GM23338 (cell line): ENCODE measurements at regions not wholly inside any gene's neighbourhood (a gene's known extent, or its start where the extent isn't known, plus 50 kb on each side); places are given as distances from the start of the nearest gene placed in this dataset.

Experiments used
- ATAC-seq: fragments of 200-7000 bp; cut with Tn5 transposase; 3 replicates; pipeline ENCODE4 v1.9.1; 2020
- DNase-seq: peaks from one replicate; pipeline ENCODE4 v3.0.0-alpha.2; 2015; ENCODE audit warnings: low spot score
- H2AFZ ChIP-seq: fragments of 200-600 bp; sonication (generic); 2 replicates; pipeline ENCODE4 v1.8.0; 2016; ENCODE audit warnings: antibody characterized with exemption, mild to moderate bottlenecking, moderate library complexity
- H3F3A ChIP-seq: fragments of 200-600 bp; sonication (generic); replicated peaks from 2 replicates; pipeline ENCODE4 v1.8.0; 2017; ENCODE audit warnings: antibody characterized with exemption, mixed run types, low read depth
- H3K27ac ChIP-seq: fragments of 200-600 bp; sonication (generic); 2 replicates; pipeline ENCODE4 v1.6.1; 2016; ENCODE audit warnings: low read depth
- H3K27me3 ChIP-seq: fragments of 200-600 bp; sonication (generic); 2 replicates; pipeline ENCODE4 v1.8.0; 2016; ENCODE audit warnings: mild to moderate bottlenecking, mixed run types, moderate library complexity; ENCODE audit not compliant: insufficient read depth
- H3K36me3 ChIP-seq: fragments of 200-600 bp; sonication (generic); 2 replicates; pipeline ENCODE4 v1.8.0; 2016; ENCODE audit warnings: mild to moderate bottlenecking; ENCODE audit not compliant: insufficient read depth
- H3K4me1 ChIP-seq: fragments of 200-600 bp; sonication (generic); 2 replicates; pipeline ENCODE4 v1.8.0; 2016; ENCODE audit warnings: mild to moderate bottlenecking, moderate library complexity; ENCODE audit not compliant: insufficient read depth
- H3K4me2 ChIP-seq: fragments of 200-600 bp; sonication (generic); 2 replicates; pipeline ENCODE4 v1.7.1; 2017; ENCODE audit warnings: mixed run types
- H3K4me3 ChIP-seq: fragments of 200-600 bp; sonication (generic); 2 replicates; pipeline ENCODE4 v1.6.1; 2016; ENCODE audit warnings: mixed run types
- H3K79me2 ChIP-seq: fragments of 200-600 bp; sonication (generic); replicated peaks from 2 replicates; pipeline ENCODE4 v1.8.0; 2017; ENCODE audit warnings: mild to moderate bottlenecking; ENCODE audit not compliant: insufficient read depth
- H3K9me2 ChIP-seq: fragments of 200-600 bp; sonication (generic); 2 replicates; pipeline ENCODE4 v1.8.0; 2017; ENCODE audit not compliant: insufficient read depth
- H4K20me1 ChIP-seq: fragments of 200-600 bp; sonication (generic); replicated peaks from 2 replicates; pipeline ENCODE4 v1.8.0; 2017; ENCODE audit warnings: mild to moderate bottlenecking; ENCODE audit not compliant: insufficient read depth
- H3K27ac Mint-ChIP-seq: 2 replicates; pipeline ENCODE4 v1.8.0; 2020; ENCODE audit warnings: inconsistent platforms, mild to moderate bottlenecking, moderate library complexity, mixed read lengths
- H3K27me3 Mint-ChIP-seq: 3 replicates; pipeline ENCODE4 v1.8.0; 2022; ENCODE audit warnings: low read depth, mild to moderate bottlenecking, moderate library complexity, mixed read lengths, inconsistent platforms; ENCODE audit not compliant: insufficient read depth, poor library complexity
- H3K36me3 Mint-ChIP-seq: 3 replicates; pipeline ENCODE4 v1.8.0; 2021; ENCODE audit warnings: low read depth, mild to moderate bottlenecking, inconsistent platforms, moderate library complexity, mixed read lengths
- H3K4me1 Mint-ChIP-seq: 3 replicates; pipeline ENCODE4 v1.8.0; 2020; ENCODE audit warnings: mild to moderate bottlenecking, inconsistent platforms, mixed read lengths
- H3K4me3 Mint-ChIP-seq: 3 replicates; pipeline ENCODE4 v1.8.0; 2021; ENCODE audit warnings: moderate library complexity, mild to moderate bottlenecking, inconsistent platforms, mixed read lengths
- H3K9me3 Mint-ChIP-seq: 3 replicates; pipeline ENCODE4 v1.8.0; 2020; ENCODE audit warnings: moderate library complexity, mild to moderate bottlenecking, inconsistent platforms, mixed read lengths
- CREB1 ChIP-seq: fragments of 250-450 bp; sonication (Bioruptor Pico); IDR thresholded peaks from 2 replicates; pipeline ENCODE4 v1.5.0; 2020; ENCODE audit warnings: low read depth, mild to moderate bottlenecking, moderate library complexity
- CTCF ChIP-seq, 2 experiments: fragments of 200-600 bp in 1 of 2; sonication (generic) in 1 of 2; conservative IDR thresholded peaks; 2 replicates each; pipeline versions ENCODE4 v1.5.1 to v1.6.1; 2016 to 2017; ENCODE audit warnings: antibody characterized with exemption in 2 of 2, low read depth in 2 of 2, mild to moderate bottlenecking in 2 of 2, moderate library complexity in 1 of 2
- EZH2 ChIP-seq: fragments of 200-600 bp; sonication (generic); IDR thresholded peaks from one replicate; pipeline ENCODE4 v1.8.0; 2017; ENCODE audit warnings: antibody characterized with exemption, mild to moderate bottlenecking, low read depth; ENCODE audit not compliant: unreplicated experiment
- EZH2phosphoT487 ChIP-seq: fragments of 200-600 bp; sonication (generic); IDR thresholded peaks from one replicate; pipeline ENCODE4 v1.8.1; 2018; ENCODE audit warnings: antibody characterized with exemption; ENCODE audit not compliant: unreplicated experiment
- JUNB ChIP-seq: IDR thresholded peaks from one replicate; pipeline ENCODE4 v1.6.1; 2016; ENCODE audit warnings: antibody characterized with exemption; ENCODE audit not compliant: unreplicated experiment
- NANOG ChIP-seq: IDR thresholded peaks from 2 replicates; pipeline ENCODE4 v1.6.1; 2016; ENCODE audit warnings: antibody characterized with exemption, borderline replicate concordance
- POLR2AphosphoS5 ChIP-seq: IDR thresholded peaks from 2 replicates; pipeline ENCODE4 v1.6.1; 2016; ENCODE audit warnings: antibody characterized with exemption, low read depth
- REST ChIP-seq: IDR thresholded peaks from one replicate; pipeline ENCODE4 v1.6.1; 2018; ENCODE audit warnings: antibody characterized with exemption; ENCODE audit not compliant: unreplicated experiment
- STAT1 ChIP-seq: IDR thresholded peaks from one replicate; pipeline ENCODE4 v1.6.1; 2016; ENCODE audit warnings: antibody characterized with exemption; ENCODE audit not compliant: unreplicated experiment
- ZNF114 ChIP-seq: fragments of 250-450 bp; sonication (Bioruptor Pico); IDR thresholded peaks from 2 replicates; pipeline ENCODE4 v1.5.0; 2020; ENCODE audit warnings: mild to moderate bottlenecking, moderate library complexity
- ZNF331 ChIP-seq: fragments of 250-450 bp; sonication (Bioruptor Pico); IDR thresholded peaks from 2 replicates; pipeline ENCODE4 v1.5.0; 2020; ENCODE audit warnings: low read depth, mild to moderate bottlenecking, moderate library complexity
- TF ChIP-seq, protein P1 (sequence below): IDR thresholded peaks from 2 replicates; pipeline ENCODE4 v1.6.1; 2016; ENCODE audit warnings: antibody characterized with exemption
- TF ChIP-seq, protein P2 (sequence below): fragments of 250-450 bp; sonication (Bioruptor Pico); IDR thresholded peaks from 2 replicates; pipeline ENCODE4 v1.5.0; 2020; ENCODE audit warnings: mild to moderate bottlenecking, moderate library complexity

GRCh38 chr13:26952551-26953143 lies 192.1 kb upstream of the GPR12 start:
- no peaks in the 10 kb centered on the region for H3K36me3 ChIP-seq
- no peak overlapping the region for H3K27ac Mint-ChIP-seq
- no peaks in the 10 kb centered on the region for H3K27me3 ChIP-seq
- H3K36me3 Mint-ChIP-seq = no peaks in the 10 kb centered on the region
- H3K4me3 ChIP-seq = no peak overlapping the region
- H4K20me1 ChIP-seq = no peaks in the 10 kb centered on the region
- DNase-seq (no peak), ATAC-seq (no peak)
- H3K4me2 ChIP-seq = no peak overlapping the region
- no peaks in the 10 kb centered on the region for H3K4me1 ChIP-seq
- no peak overlapping the region for H2AFZ ChIP-seq
- no peak overlapping the region for H3K4me3 Mint-ChIP-seq
- no peaks in the 10 kb centered on the region for H3K9me2 ChIP-seq
- no peaks in the 10 kb centered on the region for H3K9me3 Mint-ChIP-seq
- no peaks in the 10 kb centered on the region for H3K4me1 Mint-ChIP-seq
- no peak overlapping the region for H3K27ac ChIP-seq
- H3K79me2 ChIP-seq = no peaks in the 10 kb centered on the region
- no peak for TF ChIP-seq CREB1 (CRISPR knock-in tag)
- no peak for TF ChIP-seq JUNB
- no peak for TF ChIP-seq ZNF114 (CRISPR knock-in tag)
- TF ChIP-seq, protein P1, sequence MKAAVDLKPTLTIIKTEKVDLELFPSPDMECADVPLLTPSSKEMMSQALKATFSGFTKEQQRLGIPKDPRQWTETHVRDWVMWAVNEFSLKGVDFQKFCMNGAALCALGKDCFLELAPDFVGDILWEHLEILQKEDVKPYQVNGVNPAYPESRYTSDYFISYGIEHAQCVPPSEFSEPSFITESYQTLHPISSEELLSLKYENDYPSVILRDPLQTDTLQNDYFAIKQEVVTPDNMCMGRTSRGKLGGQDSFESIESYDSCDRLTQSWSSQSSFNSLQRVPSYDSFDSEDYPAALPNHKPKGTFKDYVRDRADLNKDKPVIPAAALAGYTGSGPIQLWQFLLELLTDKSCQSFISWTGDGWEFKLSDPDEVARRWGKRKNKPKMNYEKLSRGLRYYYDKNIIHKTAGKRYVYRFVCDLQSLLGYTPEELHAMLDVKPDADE = no peak
- TF ChIP-seq NANOG = no peak
- TF ChIP-seq REST = no peak
- TF ChIP-seq ZNF331 (CRISPR knock-in tag) = no peak
- TF ChIP-seq EZH2 = no peak
- no peak for TF ChIP-seq EZH2phosphoT487
- TF ChIP-seq CTCF (conservative IDR thresholded peaks at IDR 0.05; ENCODE audit: low read depth in 2 of 2) = no peak
- TF ChIP-seq, protein P2, sequence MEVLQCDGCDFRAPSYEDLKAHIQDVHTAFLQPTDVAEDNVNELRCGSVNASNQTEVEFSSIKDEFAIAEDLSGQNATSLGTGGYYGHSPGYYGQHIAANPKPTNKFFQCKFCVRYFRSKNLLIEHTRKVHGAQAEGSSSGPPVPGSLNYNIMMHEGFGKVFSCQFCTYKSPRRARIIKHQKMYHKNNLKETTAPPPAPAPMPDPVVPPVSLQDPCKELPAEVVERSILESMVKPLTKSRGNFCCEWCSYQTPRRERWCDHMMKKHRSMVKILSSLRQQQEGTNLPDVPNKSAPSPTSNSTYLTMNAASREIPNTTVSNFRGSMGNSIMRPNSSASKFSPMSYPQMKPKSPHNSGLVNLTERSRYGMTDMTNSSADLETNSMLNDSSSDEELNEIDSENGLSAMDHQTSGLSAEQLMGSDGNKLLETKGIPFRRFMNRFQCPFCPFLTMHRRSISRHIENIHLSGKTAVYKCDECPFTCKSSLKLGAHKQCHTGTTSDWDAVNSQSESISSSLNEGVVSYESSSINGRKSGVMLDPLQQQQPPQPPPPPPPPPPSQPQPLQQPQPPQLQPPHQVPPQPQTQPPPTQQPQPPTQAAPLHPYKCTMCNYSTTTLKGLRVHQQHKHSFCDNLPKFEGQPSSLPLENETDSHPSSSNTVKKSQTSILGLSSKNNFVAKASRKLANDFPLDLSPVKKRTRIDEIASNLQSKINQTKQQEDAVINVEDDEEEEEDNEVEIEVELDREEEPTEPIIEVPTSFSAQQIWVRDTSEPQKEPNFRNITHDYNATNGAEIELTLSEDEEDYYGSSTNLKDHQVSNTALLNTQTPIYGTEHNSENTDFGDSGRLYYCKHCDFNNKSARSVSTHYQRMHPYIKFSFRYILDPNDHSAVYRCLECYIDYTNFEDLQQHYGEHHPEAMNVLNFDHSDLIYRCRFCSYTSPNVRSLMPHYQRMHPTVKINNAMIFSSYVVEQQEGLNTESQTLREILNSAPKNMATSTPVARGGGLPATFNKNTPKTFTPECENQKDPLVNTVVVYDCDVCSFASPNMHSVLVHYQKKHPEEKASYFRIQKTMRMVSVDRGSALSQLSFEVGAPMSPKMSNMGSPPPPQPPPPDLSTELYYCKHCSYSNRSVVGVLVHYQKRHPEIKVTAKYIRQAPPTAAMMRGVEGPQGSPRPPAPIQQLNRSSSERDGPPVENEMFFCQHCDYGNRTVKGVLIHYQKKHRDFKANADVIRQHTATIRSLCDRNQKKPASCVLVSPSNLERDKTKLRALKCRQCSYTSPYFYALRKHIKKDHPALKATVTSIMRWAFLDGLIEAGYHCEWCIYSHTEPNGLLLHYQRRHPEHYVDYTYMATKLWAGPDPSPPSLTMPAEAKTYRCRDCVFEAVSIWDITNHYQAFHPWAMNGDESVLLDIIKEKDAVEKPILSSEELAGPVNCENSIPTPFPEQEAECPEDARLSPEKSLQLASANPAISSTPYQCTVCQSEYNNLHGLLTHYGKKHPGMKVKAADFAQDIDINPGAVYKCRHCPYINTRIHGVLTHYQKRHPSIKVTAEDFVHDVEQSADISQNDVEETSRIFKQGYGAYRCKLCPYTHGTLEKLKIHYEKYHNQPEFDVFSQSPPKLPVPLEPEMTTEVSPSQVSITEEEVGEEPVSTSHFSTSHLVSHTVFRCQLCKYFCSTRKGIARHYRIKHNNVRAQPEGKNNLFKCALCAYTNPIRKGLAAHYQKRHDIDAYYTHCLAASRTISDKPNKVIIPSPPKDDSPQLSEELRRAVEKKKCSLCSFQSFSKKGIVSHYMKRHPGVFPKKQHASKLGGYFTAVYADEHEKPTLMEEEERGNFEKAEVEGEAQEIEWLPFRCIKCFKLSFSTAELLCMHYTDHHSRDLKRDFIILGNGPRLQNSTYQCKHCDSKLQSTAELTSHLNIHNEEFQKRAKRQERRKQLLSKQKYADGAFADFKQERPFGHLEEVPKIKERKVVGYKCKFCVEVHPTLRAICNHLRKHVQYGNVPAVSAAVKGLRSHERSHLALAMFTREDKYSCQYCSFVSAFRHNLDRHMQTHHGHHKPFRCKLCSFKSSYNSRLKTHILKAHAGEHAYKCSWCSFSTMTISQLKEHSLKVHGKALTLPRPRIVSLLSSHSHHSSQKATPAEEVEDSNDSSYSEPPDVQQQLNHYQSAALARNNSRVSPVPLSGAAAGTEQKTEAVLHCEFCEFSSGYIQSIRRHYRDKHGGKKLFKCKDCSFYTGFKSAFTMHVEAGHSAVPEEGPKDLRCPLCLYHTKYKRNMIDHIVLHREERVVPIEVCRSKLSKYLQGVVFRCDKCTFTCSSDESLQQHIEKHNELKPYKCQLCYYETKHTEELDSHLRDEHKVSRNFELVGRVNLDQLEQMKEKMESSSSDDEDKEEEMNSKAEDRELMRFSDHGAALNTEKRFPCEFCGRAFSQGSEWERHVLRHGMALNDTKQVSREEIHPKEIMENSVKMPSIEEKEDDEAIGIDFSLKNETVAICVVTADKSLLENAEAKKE (CRISPR knock-in tag) = no peak
- TF ChIP-seq STAT1 = no peak
- no peak for TF ChIP-seq POLR2AphosphoS5
- no peaks in the 10 kb centered on the region for H3F3A ChIP-seq
- H3K27me3 Mint-ChIP-seq = no peaks in the 10 kb centered on the region
